ENCODE measurements at regions not wholly inside any gene's neighbourhood (a gene's known extent, or its start where the extent isn't known, plus 50 kb on each side); places are given as distances from the start of the nearest gene placed in this dataset.

DNA sequence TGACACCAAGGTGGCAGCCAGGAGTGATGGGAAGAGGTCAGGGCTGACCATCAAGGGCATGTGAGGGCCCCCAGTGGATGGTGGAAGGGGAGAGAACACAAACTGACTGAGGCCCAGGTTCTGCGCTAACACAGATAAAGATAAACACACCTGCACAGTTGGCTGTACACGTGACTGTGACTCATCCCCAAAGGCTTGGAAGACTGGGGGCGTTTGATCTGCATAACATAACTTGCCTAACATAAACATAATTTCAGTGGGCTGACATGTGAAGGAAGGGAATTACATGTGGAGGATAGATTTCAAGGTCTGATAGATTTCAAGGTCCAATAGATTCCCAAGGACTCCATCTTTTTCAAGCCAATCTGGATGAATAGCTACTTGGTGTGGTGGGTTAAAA is 100.9 kb upstream of the TNRC6C start:
- Histone ChIP-seq H3K27ac (no peak overlapping the region), H3K27me3 (peaks cover 0 to 27% (median 8%) of the 10 kb centered on the region in 3 donors), H3K9me3 (no peaks in the 10 kb centered on the region), H3K4me3 (no peak overlapping the region), H3K36me3 (no peaks in the 10 kb centered on the region), H3K4me1 (no peaks in the 10 kb centered on the region)
- DNase-seq: no peak
- TF ChIP-seq POLR2AphosphoS5 (IDR thresholded peaks at IDR 0.05) (no peak), POLR2A (IDR thresholded peaks at IDR 0.05) (no peak), EP300 (IDR thresholded peaks at IDR 0.05) (no peak)
- TF ChIP-seq, protein P1, sequence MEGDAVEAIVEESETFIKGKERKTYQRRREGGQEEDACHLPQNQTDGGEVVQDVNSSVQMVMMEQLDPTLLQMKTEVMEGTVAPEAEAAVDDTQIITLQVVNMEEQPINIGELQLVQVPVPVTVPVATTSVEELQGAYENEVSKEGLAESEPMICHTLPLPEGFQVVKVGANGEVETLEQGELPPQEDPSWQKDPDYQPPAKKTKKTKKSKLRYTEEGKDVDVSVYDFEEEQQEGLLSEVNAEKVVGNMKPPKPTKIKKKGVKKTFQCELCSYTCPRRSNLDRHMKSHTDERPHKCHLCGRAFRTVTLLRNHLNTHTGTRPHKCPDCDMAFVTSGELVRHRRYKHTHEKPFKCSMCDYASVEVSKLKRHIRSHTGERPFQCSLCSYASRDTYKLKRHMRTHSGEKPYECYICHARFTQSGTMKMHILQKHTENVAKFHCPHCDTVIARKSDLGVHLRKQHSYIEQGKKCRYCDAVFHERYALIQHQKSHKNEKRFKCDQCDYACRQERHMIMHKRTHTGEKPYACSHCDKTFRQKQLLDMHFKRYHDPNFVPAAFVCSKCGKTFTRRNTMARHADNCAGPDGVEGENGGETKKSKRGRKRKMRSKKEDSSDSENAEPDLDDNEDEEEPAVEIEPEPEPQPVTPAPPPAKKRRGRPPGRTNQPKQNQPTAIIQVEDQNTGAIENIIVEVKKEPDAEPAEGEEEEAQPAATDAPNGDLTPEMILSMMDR (IDR thresholded peaks at IDR 0.05): no peak
- WGBS, 5 donors: 34 to 58% (median 36%) methylated on average over 3 of the region's 3 CpGs
- intact Hi-C loops (cut with DNase I; ENCODE audit: low total_unique reads): no loop called here

DNA sequence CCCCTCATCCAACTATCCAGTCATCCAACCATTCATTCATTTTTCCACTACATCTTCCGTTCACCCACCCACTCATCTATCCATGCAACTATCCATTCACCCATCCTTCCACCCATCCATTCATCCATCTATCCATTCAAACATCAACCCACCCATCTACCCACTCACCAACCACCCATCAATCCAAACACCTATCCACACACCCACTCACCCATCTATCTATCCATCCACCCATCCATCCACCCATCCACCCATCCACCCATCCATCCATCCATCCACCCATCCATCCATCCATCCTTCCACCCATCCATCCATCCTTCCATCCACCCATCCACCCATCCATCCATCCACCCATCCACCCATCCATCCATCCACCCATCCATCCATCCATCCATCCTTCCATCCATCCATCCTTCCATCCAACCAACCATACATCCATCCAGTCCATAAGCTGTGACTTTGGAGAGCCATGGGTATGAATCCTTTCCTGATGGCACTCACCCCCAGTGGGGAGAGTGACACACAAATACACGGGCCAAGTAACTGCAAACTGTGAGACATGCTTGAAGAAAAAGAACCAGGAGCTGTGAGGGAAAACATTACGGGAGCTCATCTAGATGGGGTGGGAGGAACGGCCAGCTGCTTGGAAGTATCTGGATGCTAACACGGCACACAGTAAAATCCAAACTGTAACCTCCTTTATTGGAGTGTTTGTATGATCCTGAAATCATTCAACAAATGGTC is 100.0 kb upstream of the TNRC6C start:
- intact Hi-C loops (cut with DNase I; ENCODE audit: low total_unique reads): no loop called here
- H3K4me1 ChIP-seq: peaks cover under 1 to 4% (median 4%) of the 10 kb centered on the region in 4 donors
- H3K4me3 ChIP-seq: no peak overlapping the region
- no peak for TF ChIP-seq POLR2A (IDR thresholded peaks at IDR 0.05)
- TF ChIP-seq, protein P1 (IDR thresholded peaks at IDR 0.05): no peak
- no peak for TF ChIP-seq EP300 (IDR thresholded peaks at IDR 0.05)
- no peak for TF ChIP-seq POLR2AphosphoS5 (IDR thresholded peaks at IDR 0.05)
- H3K9me3 ChIP-seq: no peaks in the 10 kb centered on the region
- peaks cover 0 to 18% (median 8%) of the 10 kb centered on the region in 3 donors for H3K27me3 ChIP-seq
- WGBS, 5 donors: 75 to 82% (median 81%) methylated on average over 5 of the region's 5 CpGs
- no peak for DNase-seq
- H3K27ac ChIP-seq: no peak overlapping the region
- no peaks in the 10 kb centered on the region for H3K36me3 ChIP-seq

DNA sequence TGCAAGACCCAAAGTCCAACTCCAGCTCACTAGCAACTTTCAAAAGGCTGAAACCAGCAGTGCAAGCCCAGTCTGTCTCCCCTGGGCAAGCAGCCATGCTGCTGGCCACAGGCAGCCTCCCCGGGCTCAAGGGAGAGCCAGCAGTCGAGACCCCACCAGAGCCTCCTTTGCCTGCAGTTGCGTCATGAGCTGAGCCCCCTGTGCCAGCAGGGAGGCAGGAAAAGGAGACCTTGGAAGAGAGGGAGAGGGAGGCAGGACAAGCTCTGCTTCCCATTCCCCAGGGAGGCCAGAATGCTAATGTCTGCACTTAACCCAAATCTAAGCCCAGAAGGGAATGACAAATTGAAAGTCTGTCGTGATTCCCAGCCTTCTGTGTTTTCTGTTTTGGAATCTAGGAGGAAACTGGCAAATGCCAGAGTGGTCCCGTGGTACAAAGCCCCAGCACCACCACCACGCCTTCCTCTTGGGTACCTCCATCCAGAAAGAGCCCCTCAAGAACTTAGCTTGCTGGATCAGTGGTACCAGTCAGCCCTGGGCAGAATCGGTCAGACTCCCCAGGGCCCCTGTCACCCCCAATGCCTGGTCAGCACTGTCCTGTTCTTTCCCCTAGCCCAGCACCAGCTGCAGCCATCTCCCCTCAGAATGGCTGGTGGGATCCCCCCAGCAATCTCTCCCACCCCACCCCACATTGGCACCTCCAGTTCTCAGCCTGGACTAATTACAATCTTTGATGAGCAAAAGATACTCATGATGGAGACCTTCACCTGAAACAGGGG is 99.3 kb upstream of the TNRC6C start:
- intact Hi-C loops (cut with DNase I; ENCODE audit: low total_unique reads): no loop called here
- H3K36me3 ChIP-seq: no peaks in the 10 kb centered on the region
- TF ChIP-seq, protein P1 (IDR thresholded peaks at IDR 0.05): no peak
- TF ChIP-seq EP300 (IDR thresholded peaks at IDR 0.05) (no peak), POLR2A (IDR thresholded peaks at IDR 0.05) (no peak), POLR2AphosphoS5 (IDR thresholded peaks at IDR 0.05) (no peak)
- DNase-seq: no peak
- WGBS, 5 donors: 58 to 71% (median 64%) methylated on average over 5 to 7 of the region's 7 CpGs
- H3K27me3 ChIP-seq: peaks cover 0 to 18% (median 8%) of the 10 kb centered on the region in 3 donors
- H3K27ac ChIP-seq: no peak overlapping the region
- H3K4me1 ChIP-seq: peaks cover 8 to 12% (median 11%) of the 10 kb centered on the region in 4 donors
- no peaks in the 10 kb centered on the region for H3K9me3 ChIP-seq
- no peak overlapping the region for H3K4me3 ChIP-seq

DNA sequence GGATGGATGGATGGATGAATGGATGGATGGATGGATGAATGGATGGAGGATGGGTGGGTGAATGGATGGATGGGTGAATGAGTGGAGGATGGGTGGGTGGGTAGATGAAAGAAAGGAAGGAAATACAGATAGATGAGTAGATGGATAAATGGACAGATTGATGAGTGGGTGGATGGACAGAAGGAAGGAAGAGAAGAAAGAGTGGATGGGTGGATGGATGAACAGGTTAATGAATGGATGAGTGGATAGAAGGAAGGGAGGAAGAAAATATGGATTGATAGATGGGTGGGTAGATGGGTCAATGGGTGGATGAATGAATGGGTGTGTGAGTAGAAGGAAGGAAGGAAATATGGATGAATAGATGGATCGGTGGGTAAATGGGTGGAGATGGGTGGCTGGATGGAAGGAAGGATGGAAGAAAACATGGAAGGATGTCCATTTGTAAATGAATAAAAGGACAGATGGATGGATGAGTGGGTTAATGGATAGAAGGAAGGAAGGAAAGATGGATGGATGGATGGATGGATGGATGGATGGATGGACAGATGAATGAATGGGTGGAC is 97.3 kb upstream of the TNRC6C start:
- 89 to 97% (median 95%) methylated on average over 1 of the region's 1 CpG for WGBS, 5 donors
- H3K9me3 ChIP-seq: no peaks in the 10 kb centered on the region
- H3K4me3 ChIP-seq: no peak overlapping the region
- no peak overlapping the region for H3K27ac ChIP-seq
- peaks cover 9 to 26% (median 20%) of the 10 kb centered on the region in 4 donors for H3K4me1 ChIP-seq
- intact Hi-C loops (cut with DNase I; ENCODE audit: low total_unique reads): no loop called here
- H3K36me3 ChIP-seq: no peaks in the 10 kb centered on the region
- TF ChIP-seq, protein P1 (IDR thresholded peaks at IDR 0.05): no peak
- TF ChIP-seq EP300 (IDR thresholded peaks at IDR 0.05): no peak
- no peak for TF ChIP-seq POLR2AphosphoS5 (IDR thresholded peaks at IDR 0.05)
- no peak for TF ChIP-seq POLR2A (IDR thresholded peaks at IDR 0.05)
- DNase-seq: no peak
- H3K27me3 ChIP-seq: peaks cover 0 to 15% (median 8%) of the 10 kb centered on the region in 3 donors

Measured in stomach (tissue), 8 donors.